Parathyroid adenoma (tissue), 2 donors: ENCODE measurements at regions not wholly inside any gene's neighbourhood (a gene's known extent, or its start where the extent isn't known, plus 50 kb on each side); places are given as distances from the start of the nearest gene placed in this dataset.
"Not testable (repeated sequence)": the region's sequence is repeated elsewhere in the genome, so short reads cannot be mapped to it uniquely, and the experiment has no call there.

ENCODE experiments used
- H2AFZ ChIP-seq: fragments of 300-600 bp; sonication (generic); one replicate; pipeline ENCODE4 v1.7.0; 2017; ENCODE audit warnings: antibody characterized with exemption, mild to moderate bottlenecking
- H3K27ac ChIP-seq: fragments of 300-600 bp; sonication (generic); one replicate; pipeline ENCODE4 v1.7.0; 2017
- H3K27me3 ChIP-seq: fragments of 300-600 bp; sonication (generic); one replicate; pipeline ENCODE4 v1.7.0; 2017; ENCODE audit warnings: low read length; ENCODE audit not compliant: control insufficient read depth, insufficient read depth
- H3K36me3 ChIP-seq: fragments of 300-600 bp; sonication (generic); one replicate; pipeline ENCODE4 v1.7.0; 2017; ENCODE audit warnings: low read length; ENCODE audit not compliant: control insufficient read depth, insufficient read depth
- H3K4me1 ChIP-seq: fragments of 300-600 bp; sonication (generic); one replicate; pipeline ENCODE4 v1.7.0; 2017; ENCODE audit warnings: control low read depth
- H3K4me2 ChIP-seq: fragments of 300-600 bp; sonication (generic); one replicate; pipeline ENCODE4 v1.7.0; 2017; ENCODE audit warnings: low read length
- H3K4me3 ChIP-seq: fragments of 300-600 bp; sonication (generic); one replicate; pipeline ENCODE4 v1.7.0; 2017; ENCODE audit warnings: low read depth, low read length
- H3K79me2 ChIP-seq: fragments of 300-600 bp; sonication (generic); one replicate; pipeline ENCODE4 v1.7.0; 2017; ENCODE audit warnings: control low read depth
- H3K9ac ChIP-seq: fragments of 300-600 bp; sonication (generic); one replicate; pipeline ENCODE4 v1.7.0; 2017; ENCODE audit warnings: mild to moderate bottlenecking
- H3K9me3 ChIP-seq: fragments of 300-600 bp; sonication (generic); one replicate; pipeline ENCODE4 v1.7.0; 2017; ENCODE audit warnings: low read length; ENCODE audit not compliant: control insufficient read depth
- CTCF ChIP-seq: fragments of 300-600 bp; sonication (generic); IDR thresholded peaks from one replicate; pipeline ENCODE4 v1.7.0; 2017; ENCODE audit warnings: antibody characterized with exemption, mild to moderate bottlenecking
- donor health status: primary hyperparathyroidism.

GRCh38 chr6:153309651-153310050 lies 178.6 kb upstream of the RGS17 start:
- Histone ChIP-seq H3K4me1 (peaks cover 3% of the 10 kb centered on the region), H3K9ac (no peak overlapping the region), H3K27ac (no peak overlapping the region), H3K79me2 (no peaks in the 10 kb centered on the region), H3K4me2 (no peak overlapping the region), H3K9me3 (no peaks in the 10 kb centered on the region), H3K4me3 (no peak overlapping the region), H3K36me3 (no peaks in the 10 kb centered on the region), H3K27me3 (no peaks in the 10 kb centered on the region), H2AFZ (no peak overlapping the region)
- TF ChIP-seq CTCF, result no peak

GRCh38 chr6:153302133-153302532 lies 171.1 kb upstream of the RGS17 start:
- Histone ChIP-seq H3K36me3 (no peaks in the 10 kb centered on the region), H3K27me3 (no peaks in the 10 kb centered on the region), H3K27ac (no peak overlapping the region), H3K79me2 (no peaks in the 10 kb centered on the region), H3K9me3 (no peaks in the 10 kb centered on the region), H3K4me1 (no peaks in the 10 kb centered on the region), H3K4me2 (no peak overlapping the region), H3K9ac (no peak overlapping the region), H3K4me3 (no peak overlapping the region), H2AFZ (no peak overlapping the region)
- no peak for TF ChIP-seq CTCF

GRCh38 chr6:153301602-153302001 lies 170.5 kb upstream of the RGS17 start:
- no peaks in the 10 kb centered on the region for H3K9me3 ChIP-seq
- no peak overlapping the region for H3K4me2 ChIP-seq
- no peaks in the 10 kb centered on the region for H3K36me3 ChIP-seq
- H3K9ac ChIP-seq, result no peak overlapping the region
- H3K4me1 ChIP-seq, result no peaks in the 10 kb centered on the region
- no peak for TF ChIP-seq CTCF
- no peak overlapping the region for H3K27ac ChIP-seq
- H3K27me3 ChIP-seq, result no peaks in the 10 kb centered on the region
- H3K79me2 ChIP-seq, result no peaks in the 10 kb centered on the region
- no peak overlapping the region for H3K4me3 ChIP-seq
- no peak overlapping the region for H2AFZ ChIP-seq

- not testable (repeated sequence) for H3K79me2 ChIP-seq, H3K4me2 ChIP-seq, H3K36me3 ChIP-seq, H3K27ac ChIP-seq, H3K27me3 ChIP-seq, H3K4me1 ChIP-seq, H2AFZ ChIP-seq, H3K4me3 ChIP-seq, H3K9me3 ChIP-seq, H3K9ac ChIP-seq
Measured at GRCh38 chr6:153282456-153282855, 151.4 kb upstream of the RGS17 start.

GRCh38 chr6:153275997-153276396 lies 144.9 kb upstream of the RGS17 start:
- Histone ChIP-seq H3K27ac (no peak overlapping the region), H3K36me3 (no peaks in the 10 kb centered on the region), H3K4me1 (no peaks in the 10 kb centered on the region), H3K4me2 (no peak overlapping the region), H3K9me3 (no peaks in the 10 kb centered on the region), H3K9ac (no peak overlapping the region), H3K4me3 (no peak overlapping the region), H3K27me3 (no peaks in the 10 kb centered on the region), H3K79me2 (no peaks in the 10 kb centered on the region), H2AFZ (no peak overlapping the region)
- no peak for TF ChIP-seq CTCF
